Activated T-helper 2 cell treated with anti-CD3 and anti-CD28 coated beads, Interferon-gamma antibody, Interleukin-2, Interleukin-4, amounts not matched to agents 10 μg/mL and 5 μg/mL and 100 μg/mL, durations not matched to agents 14 hours and 24 hours and 36 hours (primary cell): ENCODE measurements at regions not wholly inside any gene's neighbourhood (a gene's known extent, or its start where the extent isn't known, plus 50 kb on each side); places are given as distances from the start of the nearest gene placed in this dataset.

Experiments
- DNase-seq: peaks from one replicate; pipeline ENCODE4 v3.0.0; 2021; ENCODE audit warnings: low spot score
- H3K27ac Mint-ChIP-seq: one replicate; pipeline ENCODE4 v1.8.0; 2021; ENCODE audit warnings: mixed read lengths
- H3K27me3 Mint-ChIP-seq: one replicate; pipeline ENCODE4 v1.8.0; 2021; ENCODE audit warnings: low read depth, mixed read lengths
- H3K36me3 Mint-ChIP-seq: one replicate; pipeline ENCODE4 v1.8.0; 2021; ENCODE audit warnings: low read depth, mixed read lengths
- H3K4me1 Mint-ChIP-seq: one replicate; pipeline ENCODE4 v1.8.0; 2021; ENCODE audit warnings: low read depth, mixed read lengths
- H3K4me3 Mint-ChIP-seq: one replicate; pipeline ENCODE4 v1.8.0; 2021; ENCODE audit warnings: low read depth, mild to moderate bottlenecking, moderate library complexity, mixed read lengths
- H3K9me3 Mint-ChIP-seq: one replicate; pipeline ENCODE4 v1.8.0; 2021; ENCODE audit warnings: mixed read lengths
- intact Hi-C: fragments of 100-400 bp; cut with micrococcal nuclease; formaldehyde crosslinking; loops from one replicate; pipeline ENCODE4 v1.15.1; 2023

DNA sequence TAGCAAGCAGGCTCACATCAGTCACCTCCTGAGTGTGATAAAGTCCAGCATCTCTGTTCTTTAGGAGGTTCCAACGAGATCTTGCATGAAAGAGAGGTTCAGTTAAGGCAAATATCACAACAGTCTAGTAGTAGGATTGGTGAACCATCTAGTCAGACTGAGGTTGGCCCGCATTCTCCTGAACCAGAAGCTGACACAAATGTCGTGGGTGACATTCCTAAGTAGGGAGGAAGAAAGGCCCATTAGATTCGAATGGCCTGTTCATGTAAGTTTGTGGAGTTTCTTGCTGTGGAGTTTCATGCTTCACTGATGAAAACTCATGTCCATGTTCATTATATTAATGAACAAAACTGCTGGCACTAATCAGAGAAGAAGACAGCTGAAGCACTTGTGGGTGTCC is 66.7 kb upstream of the XCR1 start:
- Mint-ChIP-seq H3K4me3 (no peak overlapping the region), H3K36me3 (no peaks in the 10 kb centered on the region), H3K27me3 (peaks cover 39% of the 10 kb centered on the region), H3K4me1 (peaks cover 60% of the 10 kb centered on the region), H3K27ac (no peak overlapping the region), H3K9me3 (no peaks in the 10 kb centered on the region)
- intact Hi-C loops, result loop anchor here (10.0 kb wide), 1 partner anchor 869 kb away; the partner anchor contains the start of gene TMEM158
- DNase-seq, result no peak

DNA sequence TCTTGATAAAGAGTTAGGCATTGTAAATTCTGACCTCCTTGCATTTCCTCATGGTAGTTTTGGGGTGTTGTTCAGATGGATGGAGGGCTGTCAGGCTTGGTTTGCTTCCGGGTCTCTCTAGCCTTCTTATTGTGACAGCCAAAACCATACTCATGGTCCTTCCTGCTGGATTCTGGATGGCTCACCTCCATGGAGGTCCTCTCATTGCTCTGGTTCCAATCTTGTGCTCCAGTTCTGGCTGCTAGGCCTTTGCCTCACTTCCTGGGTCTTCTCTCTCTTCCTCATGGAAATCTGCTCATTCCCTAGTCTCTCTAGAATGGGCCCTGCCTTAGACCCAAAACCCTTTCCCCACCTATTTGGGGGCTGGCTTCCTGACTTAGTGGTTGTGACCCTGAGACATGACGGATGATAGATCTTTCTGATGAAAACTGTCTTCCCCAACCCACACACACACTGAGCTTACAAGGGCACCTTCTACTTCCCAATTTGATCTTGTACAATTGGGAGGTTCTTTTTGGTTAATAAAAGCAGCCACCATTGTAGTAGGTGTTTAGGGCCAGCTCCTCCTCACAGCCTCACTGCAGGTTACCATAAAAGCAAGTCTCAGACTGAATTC is 66.2 kb upstream of the XCR1 start:
- H3K27me3 Mint-ChIP-seq, result peaks cover 40% of the 10 kb centered on the region
- no peaks in the 10 kb centered on the region for H3K36me3 Mint-ChIP-seq
- DNase-seq, result no peak
- no peak overlapping the region for H3K27ac Mint-ChIP-seq
- intact Hi-C loops, result loop anchor here (10.0 kb wide), 1 partner anchor 869 kb away; the partner anchor contains the start of gene TMEM158
- H3K4me3 Mint-ChIP-seq, result no peak overlapping the region
- H3K4me1 Mint-ChIP-seq, result peaks cover 57% of the 10 kb centered on the region
- no peaks in the 10 kb centered on the region for H3K9me3 Mint-ChIP-seq

DNA sequence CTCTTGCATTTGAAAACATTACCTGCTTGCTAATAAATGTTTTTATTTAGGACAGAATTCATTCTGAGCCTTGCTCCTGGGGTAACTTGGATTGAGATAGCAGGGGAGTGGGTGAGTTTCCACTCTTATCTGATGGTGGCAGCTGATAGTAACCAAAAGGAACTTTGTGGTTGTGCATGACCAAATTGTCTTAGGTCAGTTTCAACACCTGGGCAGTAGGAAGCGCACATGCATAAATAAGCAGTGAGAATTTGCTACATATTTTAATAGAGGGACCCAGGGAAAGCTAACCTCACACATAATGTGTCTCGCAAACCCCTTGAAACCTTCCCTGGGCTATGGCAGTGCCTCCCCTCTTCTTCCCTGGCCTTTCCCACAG is 65.4 kb upstream of the XCR1 start:
- peaks cover 44% of the 10 kb centered on the region for H3K27me3 Mint-ChIP-seq
- no peak overlapping the region for H3K27ac Mint-ChIP-seq
- no peak overlapping the region for H3K4me3 Mint-ChIP-seq
- intact Hi-C loops, result loop anchor here (10.0 kb wide), 1 partner anchor 868 kb away; the partner anchor contains the start of gene TMEM158
- peaks cover 52% of the 10 kb centered on the region for H3K4me1 Mint-ChIP-seq
- no peaks in the 10 kb centered on the region for H3K9me3 Mint-ChIP-seq
- no peaks in the 10 kb centered on the region for H3K36me3 Mint-ChIP-seq
- no peak for DNase-seq

DNA sequence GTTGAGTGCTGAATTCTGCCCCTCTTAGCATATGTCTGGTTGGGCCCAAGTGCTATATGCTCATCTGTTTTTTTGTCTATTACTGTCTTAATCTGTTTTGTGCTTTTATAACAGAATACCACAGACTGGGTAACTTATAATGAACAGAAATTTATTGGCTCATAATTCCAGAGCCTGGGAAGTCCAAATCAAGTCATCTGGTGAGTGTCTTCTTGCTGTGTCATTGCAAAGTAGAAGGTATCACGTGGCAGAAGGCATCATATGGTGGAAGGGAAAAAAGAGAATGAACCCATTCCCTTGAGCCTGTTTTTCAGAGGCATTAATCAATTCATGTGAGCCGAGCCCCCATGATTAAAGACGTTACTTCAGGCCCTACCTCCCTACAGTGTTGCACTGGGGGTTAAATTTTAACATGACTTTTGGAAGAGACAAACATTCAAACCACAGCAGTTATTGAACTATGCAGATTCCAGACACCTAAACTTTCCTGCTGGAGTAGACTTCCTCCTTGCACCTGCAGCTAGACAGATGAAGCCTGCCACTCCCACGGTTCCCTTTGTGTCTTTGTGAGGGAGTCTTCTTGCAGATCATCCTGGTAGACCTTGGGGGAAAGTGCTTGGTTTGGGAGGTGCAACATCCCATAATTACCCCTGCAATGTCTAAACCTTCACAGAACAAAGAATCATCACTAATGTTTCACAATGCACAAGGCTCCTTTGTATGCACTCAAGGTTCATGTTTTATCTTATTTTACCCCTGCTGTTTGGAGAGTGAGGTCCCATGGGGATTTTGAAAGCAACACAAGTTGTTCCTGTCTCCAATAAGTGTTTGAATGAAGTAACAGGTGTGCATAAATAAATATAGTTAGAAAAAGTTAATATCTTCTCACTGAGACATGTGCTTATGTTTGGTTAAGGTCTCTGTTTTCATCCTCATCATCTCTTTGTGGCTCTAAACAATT is 64.7 kb upstream of the XCR1 start:
- H3K4me1 Mint-ChIP-seq, result peaks cover 47% of the 10 kb centered on the region
- H3K4me3 Mint-ChIP-seq, result no peak overlapping the region
- H3K36me3 Mint-ChIP-seq, result no peaks in the 10 kb centered on the region
- intact Hi-C loops, result loop anchor here (10.0 kb wide), 1 partner anchor 867 kb away; the partner anchor contains the start of gene TMEM158
- DNase-seq, result no peak
- H3K9me3 Mint-ChIP-seq, result no peaks in the 10 kb centered on the region
- H3K27me3 Mint-ChIP-seq, result peaks cover 50% of the 10 kb centered on the region
- H3K27ac Mint-ChIP-seq, result no peak overlapping the region

GRCh38 chr3:46091046-46091445 is 63.8 kb upstream of the XCR1 start:
- Mint-ChIP-seq H3K27ac (no peak overlapping the region), H3K4me1 (peaks cover 42% of the 10 kb centered on the region), H3K27me3 (peaks cover 57% of the 10 kb centered on the region), H3K9me3 (no peaks in the 10 kb centered on the region), H3K4me3 (no peak overlapping the region), H3K36me3 (no peaks in the 10 kb centered on the region)
- intact Hi-C loops, result loop anchor here (10.0 kb wide), 1 partner anchor 866 kb away; the partner anchor contains the start of gene TMEM158
- no peak for DNase-seq

- no peak for DNase-seq
- intact Hi-C loops, result loop anchor here (1.0 to 10.0 kb wide), 2 partner anchors 8 to 865 kb away; partner anchors contain the start of gene TMEM158
- Mint-ChIP-seq H3K36me3 (no peaks in the 10 kb centered on the region), H3K27ac (no peak overlapping the region), H3K4me3 (no peak overlapping the region), H3K4me1 (peaks cover 46% of the 10 kb centered on the region), H3K27me3 (peaks cover 65% of the 10 kb centered on the region), H3K9me3 (no peaks in the 10 kb centered on the region)
Observed at GRCh38 chr3:46090161-46090591, 62.9 kb upstream of the XCR1 start.

DNA sequence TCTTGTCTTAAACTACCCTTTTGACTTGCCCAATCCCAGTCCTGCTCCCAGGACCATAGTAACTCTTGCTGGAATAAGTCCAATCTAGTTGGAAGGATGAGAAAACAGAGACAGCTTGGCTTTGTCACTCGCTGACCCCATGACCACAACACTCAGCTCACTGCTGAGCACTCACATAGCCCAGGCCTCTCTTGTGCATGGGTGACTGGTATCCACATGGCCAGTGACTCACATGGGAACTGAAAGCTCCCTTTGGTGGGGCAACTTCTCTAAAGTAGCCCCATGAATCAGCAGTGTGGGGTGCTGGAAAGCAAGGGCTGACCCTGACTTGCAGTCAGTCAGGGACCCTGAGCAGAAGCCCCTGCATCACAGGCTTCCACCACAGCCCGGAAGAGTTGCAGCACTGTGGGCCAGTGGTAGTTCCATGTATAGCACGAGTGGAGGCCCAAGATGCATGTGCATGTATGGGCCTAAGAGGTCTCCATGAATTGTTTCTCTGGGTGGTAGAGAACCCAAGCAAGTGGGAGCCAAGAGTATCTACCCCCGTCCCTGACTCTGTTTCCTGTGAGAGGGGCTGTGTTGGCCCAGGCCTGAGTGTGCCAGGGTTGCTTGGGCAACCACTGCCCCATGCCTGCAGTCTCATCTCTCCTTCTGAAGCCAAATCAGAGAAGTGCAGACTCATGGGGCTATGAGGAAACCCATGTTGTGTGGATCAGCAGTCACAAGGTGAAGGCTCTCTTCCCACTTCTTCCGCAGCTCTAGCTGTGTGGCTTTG is 62.1 kb upstream of the XCR1 start:
- no peaks in the 10 kb centered on the region for H3K36me3 Mint-ChIP-seq
- peaks cover 46% of the 10 kb centered on the region for H3K4me1 Mint-ChIP-seq
- DNase-seq, result no peak
- no peak overlapping the region for H3K4me3 Mint-ChIP-seq
- peaks cover 63% of the 10 kb centered on the region for H3K27me3 Mint-ChIP-seq
- H3K27ac Mint-ChIP-seq, result no peak overlapping the region
- intact Hi-C loops, result loop anchor here (1.0 to 10.0 kb wide), 2 partner anchors 9 to 865 kb away; partner anchors contain the start of gene TMEM158
- H3K9me3 Mint-ChIP-seq, result no peaks in the 10 kb centered on the region

DNA sequence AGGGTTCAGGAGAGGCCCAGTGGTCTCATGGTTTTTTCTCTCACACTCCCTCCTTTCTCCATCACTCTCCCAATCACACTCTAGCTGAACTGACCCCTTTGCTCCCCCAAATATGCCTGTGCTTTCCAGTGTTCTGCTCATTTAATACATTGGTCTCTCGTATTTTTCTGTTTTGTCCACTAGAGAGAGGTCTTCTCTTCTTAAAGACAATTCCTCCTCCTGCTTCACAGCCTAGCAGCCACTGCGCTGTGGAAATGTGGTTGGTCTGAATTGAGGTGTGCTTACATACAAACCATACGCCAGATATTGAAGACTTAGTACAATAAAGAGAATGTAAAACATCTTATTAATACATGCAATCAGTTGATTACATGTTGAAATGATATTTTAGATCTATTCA is 60.6 kb upstream of the XCR1 start:
- Mint-ChIP-seq H3K27me3 (peaks cover 66% of the 10 kb centered on the region), H3K27ac (no peak overlapping the region), H3K9me3 (no peaks in the 10 kb centered on the region), H3K4me3 (no peak overlapping the region), H3K36me3 (no peaks in the 10 kb centered on the region), H3K4me1 (peaks cover 38% of the 10 kb centered on the region)
- DNase-seq, result no peak
- intact Hi-C loops, result no loop called here

DNA sequence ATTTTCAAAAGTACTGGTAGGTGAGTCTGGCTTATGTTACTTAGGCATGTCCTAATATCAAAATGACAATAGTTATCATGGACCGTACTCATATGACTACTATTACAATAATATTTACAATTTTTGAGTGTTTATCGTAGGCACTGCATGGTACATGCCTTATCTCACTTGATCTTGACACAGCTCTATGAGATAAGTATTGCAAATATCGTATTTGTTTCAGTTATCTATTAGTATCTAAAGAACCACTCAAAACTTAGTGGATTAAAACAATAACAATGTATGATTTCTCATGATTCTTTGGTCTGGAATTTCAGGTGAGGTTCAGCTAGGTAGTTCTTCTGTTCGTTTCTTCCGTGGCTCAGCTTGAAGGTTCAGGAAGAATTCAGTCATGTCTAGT is 59.7 kb upstream of the XCR1 start:
- Mint-ChIP-seq H3K4me3 (no peak overlapping the region), H3K27ac (no peak overlapping the region), H3K9me3 (no peaks in the 10 kb centered on the region), H3K4me1 (peaks cover 30% of the 10 kb centered on the region), H3K27me3 (peaks cover 68% of the 10 kb centered on the region), H3K36me3 (no peaks in the 10 kb centered on the region)
- no peak for DNase-seq
- intact Hi-C loops, result no loop called here

GRCh38 chr3:46086083-46086437 is 58.8 kb upstream of the XCR1 start:
- Mint-ChIP-seq H3K36me3 (no peaks in the 10 kb centered on the region), H3K9me3 (no peaks in the 10 kb centered on the region), H3K27me3 (peaks cover 69% of the 10 kb centered on the region), H3K27ac (no peak overlapping the region), H3K4me3 (no peak overlapping the region), H3K4me1 (peaks cover 29% of the 10 kb centered on the region)
- intact Hi-C loops, result no loop called here
- DNase-seq, result no peak

GRCh38 chr3:46085421-46086082 is 58.3 kb upstream of the XCR1 start:
- intact Hi-C loops, result no loop called here
- H3K36me3 Mint-ChIP-seq, result no peaks in the 10 kb centered on the region
- no peak overlapping the region for H3K4me3 Mint-ChIP-seq
- H3K9me3 Mint-ChIP-seq, result no peaks in the 10 kb centered on the region
- peaks cover 69% of the 10 kb centered on the region for H3K27me3 Mint-ChIP-seq
- peaks cover 29% of the 10 kb centered on the region for H3K4me1 Mint-ChIP-seq
- H3K27ac Mint-ChIP-seq, result no peak overlapping the region
- no peak for DNase-seq

DNA sequence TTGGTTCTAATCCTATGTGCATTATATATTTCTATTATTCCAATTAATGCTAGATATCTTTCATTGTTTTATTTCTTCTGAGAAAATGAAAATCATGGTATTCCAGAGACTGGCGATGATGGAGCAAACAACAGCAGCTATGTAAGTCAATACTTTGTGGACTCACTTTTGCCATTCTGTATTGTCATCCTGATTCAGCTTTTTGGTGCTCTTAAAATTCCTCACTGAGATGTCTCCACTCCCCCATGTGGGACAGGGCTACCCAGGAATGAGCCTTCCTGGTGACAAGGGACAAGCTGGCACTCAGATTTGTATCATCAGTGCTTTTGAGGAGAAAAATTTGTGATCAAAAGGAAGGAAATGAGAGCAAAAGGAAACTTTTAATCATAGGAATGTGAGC is 56.7 kb upstream of the XCR1 start:
- Mint-ChIP-seq H3K4me1 (peaks cover 20% of the 10 kb centered on the region), H3K27me3 (peaks cover 71% of the 10 kb centered on the region), H3K9me3 (no peaks in the 10 kb centered on the region), H3K4me3 (no peak overlapping the region), H3K36me3 (no peaks in the 10 kb centered on the region), H3K27ac (no peak overlapping the region)
- DNase-seq, result no peak
- intact Hi-C loops, result no loop called here
